Endothelial cell of umbilical vein (primary cell): ENCODE measurements at regions not wholly inside any gene's neighbourhood (a gene's known extent, or its start where the extent isn't known, plus 50 kb on each side); places are given as distances from the start of the nearest gene placed in this dataset.

Experiments used
- BruUV-seq: library from RNA; stranded (reverse); fragments of 400-500 nt; replicated peaks from 2 replicates; lab custom pipeline; 2021; lab: Mats Ljungman, UMichigan
- CTCF ChIA-PET: fragments of 300-600, 350-600 bp; sonication (Branson Sonifier 250); formaldehyde crosslinking; loops from one replicate; lab custom pipeline; 2021; ENCODE audit warnings: antibody characterized with exemption, inconsistent platforms; lab: Charles Lee
- POLR2A ChIA-PET: fragments of 300-600, 350-600 bp; sonication (Branson Sonifier 250); formaldehyde crosslinking; loops from one replicate; lab custom pipeline; 2021; ENCODE audit warnings: antibody characterized with exemption, inconsistent platforms; lab: Charles Lee
- DNase-seq: peaks from one replicate; pipeline ENCODE4 v3.0.0-alpha.2; 2011; ENCODE audit warnings: low read depth, low spot score
- FAIRE-seq: peaks from 2 replicates; lab custom pipeline; 2011; peaks lifted over from hg19 to GRCh38; lab: Jason Lieb, UNC
- H2AFZ ChIP-seq: 2 replicates; pipeline ENCODE4 v1.6.0; 2012; ENCODE audit warnings: low read depth, low read length, control low read depth, inconsistent platforms
- H3K27ac ChIP-seq: 2 replicates; pipeline ENCODE4 v1.5.1; 2011; ENCODE audit warnings: low read depth, mild to moderate bottlenecking, control low read depth, low read length, moderate library complexity; ENCODE audit not compliant: insufficient read depth
- H3K27me3 ChIP-seq, 2 experiments: 2 replicates each; pipeline versions ENCODE4 v1.6.0 to v1.6.1; 2011; ENCODE audit warnings: low read length in 2 of 2, mixed read lengths in 1 of 2; ENCODE audit not compliant: control insufficient read depth in 2 of 2, insufficient read depth in 2 of 2
- H3K36me3 ChIP-seq, 2 experiments: 2 replicates in 1 of 2; 3 replicates in 1 of 2; pipeline ENCODE4 v1.5.1; 2011; ENCODE audit warnings: low read length in 2 of 2, mild to moderate bottlenecking in 1 of 2, moderate library complexity in 1 of 2; ENCODE audit not compliant: control insufficient read depth in 2 of 2, insufficient read depth in 2 of 2; ENCODE audit errors: extremely low read depth in 1 of 2
- H3K4me1 ChIP-seq: 3 replicates; pipeline ENCODE4 v1.5.1; 2011; ENCODE audit warnings: mild to moderate bottlenecking, low read length; ENCODE audit not compliant: control insufficient read depth, insufficient read depth; ENCODE audit errors: extremely low read depth
- H3K4me2 ChIP-seq: 2 replicates; pipeline ENCODE4 v1.6.1; 2011; ENCODE audit warnings: low read length, control low read depth, mixed read lengths; ENCODE audit not compliant: insufficient read depth
- H3K4me3 ChIP-seq, 3 experiments: fragments of 200-600 bp in 1 of 3; sonication (generic), shearing (Covaris generic) in 1 of 3; replicated peaks in 1 of 3; 2 replicates each; pipeline ENCODE4 v1.5.1; 2011 to 2016; ENCODE audit warnings: control low read depth in 3 of 3, low read length in 3 of 3, mild to moderate bottlenecking in 2 of 3, inconsistent platforms in 1 of 3, low read depth in 1 of 3, moderate library complexity in 1 of 3; ENCODE audit not compliant: insufficient read depth in 1 of 3
- H3K79me2 ChIP-seq: 2 replicates; pipeline ENCODE4 v1.6.0; 2012; ENCODE audit warnings: low read length, inconsistent platforms; ENCODE audit not compliant: control insufficient read depth, insufficient read depth
- H3K9ac ChIP-seq: replicated peaks from 2 replicates; pipeline ENCODE3; 2011; ENCODE audit warnings: low read length, control low read depth; ENCODE audit not compliant: insufficient read depth; ENCODE audit errors: extremely low read depth
- H3K9me1 ChIP-seq: replicated peaks from 3 replicates; pipeline ENCODE4 v1.6.0; 2011; ENCODE audit warnings: mild to moderate bottlenecking, low read length; ENCODE audit not compliant: control insufficient read depth, insufficient read depth; ENCODE audit errors: extremely low read depth
- H3K9me3 ChIP-seq: replicated peaks from 2 replicates; pipeline ENCODE4 v1.5.1; 2012; ENCODE audit warnings: low read length, inconsistent platforms; ENCODE audit not compliant: control insufficient read depth, insufficient read depth
- H4K20me1 ChIP-seq: replicated peaks from 2 replicates; pipeline ENCODE3; 2011; ENCODE audit warnings: mild to moderate bottlenecking, low read length; ENCODE audit not compliant: control insufficient read depth, insufficient read depth; ENCODE audit errors: extremely low read depth
- CTCF ChIP-seq, 2 donors: IDR thresholded peaks; 1 replicate in 1 of 2; 2 replicates in 1 of 2; pipeline ENCODE4 v1.5.1; 2011; ENCODE audit warnings: low read length in 2 of 2, mild to moderate bottlenecking in 2 of 2, moderate library complexity in 2 of 2, control low read depth in 1 of 2, inconsistent platforms in 1 of 2, low read depth in 1 of 2; ENCODE audit not compliant: insufficient read depth in 1 of 2; ENCODE audit errors: extremely low read depth in 1 of 2
- EZH2 ChIP-seq: IDR thresholded peaks from 2 replicates; pipeline ENCODE4 v1.6.1; 2012; ENCODE audit warnings: borderline replicate concordance, low read depth, mild to moderate bottlenecking, moderate library complexity, low read length, inconsistent platforms; ENCODE audit not compliant: severe bottlenecking
- FOS ChIP-seq: IDR thresholded peaks from 2 replicates; pipeline ENCODE4 v1.6.1; 2011; ENCODE audit warnings: mild to moderate bottlenecking, low read length, moderate library complexity, borderline replicate concordance; ENCODE audit not compliant: insufficient read depth
- GATA2 ChIP-seq: IDR thresholded peaks from 2 replicates; pipeline ENCODE4 v1.7.0; 2011; ENCODE audit warnings: low read depth, mild to moderate bottlenecking, moderate library complexity, mixed read lengths, low read length; ENCODE audit not compliant: insufficient read length, insufficient read depth
- JUN ChIP-seq: IDR thresholded peaks from 2 replicates; pipeline ENCODE4 v1.6.1; 2011; ENCODE audit warnings: borderline replicate concordance, low read depth; ENCODE audit not compliant: insufficient read length, insufficient read depth
- MAX ChIP-seq: IDR thresholded peaks from 2 replicates; pipeline ENCODE4 v1.6.1; 2011; ENCODE audit not compliant: insufficient read depth, insufficient read length
- MYC ChIP-seq: IDR thresholded peaks from one replicate; pipeline ENCODE4 v1.6.1; 2011; ENCODE audit warnings: mild to moderate bottlenecking, low read depth, low read length
- POLR2A ChIP-seq: IDR thresholded peaks from 2 replicates; pipeline ENCODE4 v1.6.1; 2012; ENCODE audit warnings: low read depth, mild to moderate bottlenecking, control low read depth, low read length
- POLR2AphosphoS5 ChIP-seq: IDR thresholded peaks from 2 replicates; pipeline ENCODE4 v1.6.1; 2012; ENCODE audit warnings: low read depth, mild to moderate bottlenecking, control low read depth, low read length, moderate library complexity; ENCODE audit not compliant: insufficient read depth
- dilution Hi-C: fragments of 300-500 bp; cut with MboI; formaldehyde crosslinking; loops from one replicate; pipeline ENCODE4 v1.15.0; 2019; ENCODE audit warnings: low sequenced_read_pairs; ENCODE audit not compliant: extremely low pct_ligation_motif_present
- intact Hi-C: fragments of 100-400 bp; cut with micrococcal nuclease; formaldehyde crosslinking; loops from one replicate; pipeline ENCODE4 v1.10.0; 2022

- Histone ChIP-seq H3K4me2 (no peak overlapping the region), H2AFZ (no peak overlapping the region), H3K9ac (no peak overlapping the region), H3K9me1 (no peaks in the 10 kb centered on the region), H3K27me3 (no peaks in the 10 kb centered on the region), H4K20me1 (no peaks in the 10 kb centered on the region), H3K36me3 (no peaks in the 10 kb centered on the region), H3K9me3 (no peaks in the 10 kb centered on the region), H3K79me2 (no peaks in the 10 kb centered on the region), H3K4me1 (no peaks in the 10 kb centered on the region), H3K4me3 (no peak overlapping the region), H3K27ac (no peak overlapping the region)
- intact Hi-C loops: no loop called here
- ChIA-PET CTCF (interaction anchor here (0.8 kb wide), 1 partner anchor 15 kb away, joined by 3 read pairs; no protein-coding TSS in a partner anchor), POLR2A (interaction anchor here (0.5 kb wide), 1 partner anchor 22 kb away, joined by 3 read pairs; no protein-coding TSS in a partner anchor)
- DNase-seq (no peak), FAIRE-seq (no peak)
- dilution Hi-C loops: no loop called here
- no peak for TF ChIP-seq GATA2
- TF ChIP-seq MYC: no peak
- TF ChIP-seq EZH2: no peak
- no peak for TF ChIP-seq JUN
- no peak for TF ChIP-seq POLR2AphosphoS5
- no TSS peak for BruUV-seq
These were observed 107.4 kb upstream of the MAMLD1 start for GRCh38 chrX:150255441-150256296.

GRCh38 chrX:150256297-150256650, 106.8 kb upstream of the MAMLD1 start:
- Histone ChIP-seq H3K4me2 (no peak overlapping the region), H3K4me1 (no peaks in the 10 kb centered on the region), H4K20me1 (no peaks in the 10 kb centered on the region), H3K36me3 (no peaks in the 10 kb centered on the region), H3K9me1 (no peaks in the 10 kb centered on the region), H3K27me3 (no peaks in the 10 kb centered on the region), H3K4me3 (no peak overlapping the region), H2AFZ (no peak overlapping the region), H3K9me3 (no peaks in the 10 kb centered on the region), H3K27ac (no peak overlapping the region), H3K9ac (no peak overlapping the region), H3K79me2 (no peaks in the 10 kb centered on the region)
- TF ChIP-seq POLR2AphosphoS5 (no peak), JUN (no peak), MYC (no peak), FOS (no peak), EZH2 (no peak), MAX (no peak), CTCF (IDR thresholded peaks at IDR 0.05; ENCODE audit: extremely low read depth in 1 of 2, insufficient read depth in 1 of 2, low read depth in 1 of 2, low read length in 2 of 2) (no peak), POLR2A (no peak)
- ChIA-PET CTCF (no interaction called here), POLR2A (no interaction called here)
- FAIRE-seq (no peak), DNase-seq (no peak)
- intact Hi-C loops: no loop called here
- no TSS peak for BruUV-seq
- dilution Hi-C loops: no loop called here
